ENCODE measurements at regions not wholly inside any gene's neighbourhood (a gene's known extent, or its start where the extent isn't known, plus 50 kb on each side); places are given as distances from the start of the nearest gene placed in this dataset.

DNA sequence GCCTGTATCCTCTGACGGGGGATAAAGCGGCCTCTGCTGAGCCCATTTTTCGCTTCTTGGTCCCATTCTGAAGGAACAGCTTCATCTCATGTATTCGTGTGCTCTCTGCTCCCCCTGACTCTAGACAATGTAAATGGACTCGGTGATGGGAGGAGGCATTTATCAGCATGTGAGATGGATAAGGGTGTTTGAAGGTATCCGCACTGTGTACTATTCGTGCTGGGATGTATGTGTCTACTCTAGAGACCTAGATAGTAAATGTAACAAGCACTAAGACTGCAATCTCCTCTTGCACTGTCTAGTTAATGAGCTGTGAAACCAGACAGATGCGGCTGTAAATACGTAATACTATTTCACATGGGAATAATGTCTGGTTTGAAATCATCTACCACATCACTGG, 134.6 kb upstream of the ARGLU1 start:
- FAIRE-seq (no peak), DNase-seq (ENCODE audit: extremely low read depth in 1 of 4, low spot score in 3 of 4) (no peak), ATAC-seq (no peak)
- WGBS (ENCODE audit: insufficient coverage, low coverage, missing lambda C conversion rate) = 0% methylated on average over 8 of the region's 9 CpGs
- no peaks in the 10 kb centered on the region for H3K4me1 ChIP-seq (replicated peaks in 1 of 2; ENCODE audit: control insufficient read depth in 2 of 2, insufficient read depth in 2 of 2, low read length in 2 of 2)
- TF ChIP-seq SRSF3 (IDR thresholded peaks at IDR 0.05; ENCODE audit: insufficient read depth, low read length) (no peak), RUNX1 (IDR thresholded peaks at IDR 0.05; ENCODE audit: low read depth) (no peak), GATA2 (CRISPR knock-in tag; IDR thresholded peaks at IDR 0.05) (no peak), HCFC1 (IDR thresholded peaks at IDR 0.05; ENCODE audit: low read depth, low read length) (no peak), ZNF444 (CRISPR knock-in tag; IDR thresholded peaks at IDR 0.05) (no peak), HNRNPL (IDR thresholded peaks at IDR 0.05; ENCODE audit: low read depth, low read length) (no peak), NR3C1 (CRISPR knock-in tag; IDR thresholded peaks at IDR 0.05) (no peak), KLF1 (tag; IDR thresholded peaks at IDR 0.05) (no peak), ELF4 (CRISPR knock-in tag; IDR thresholded peaks at IDR 0.05) (no peak)
- TF ChIP-seq, protein P1, sequence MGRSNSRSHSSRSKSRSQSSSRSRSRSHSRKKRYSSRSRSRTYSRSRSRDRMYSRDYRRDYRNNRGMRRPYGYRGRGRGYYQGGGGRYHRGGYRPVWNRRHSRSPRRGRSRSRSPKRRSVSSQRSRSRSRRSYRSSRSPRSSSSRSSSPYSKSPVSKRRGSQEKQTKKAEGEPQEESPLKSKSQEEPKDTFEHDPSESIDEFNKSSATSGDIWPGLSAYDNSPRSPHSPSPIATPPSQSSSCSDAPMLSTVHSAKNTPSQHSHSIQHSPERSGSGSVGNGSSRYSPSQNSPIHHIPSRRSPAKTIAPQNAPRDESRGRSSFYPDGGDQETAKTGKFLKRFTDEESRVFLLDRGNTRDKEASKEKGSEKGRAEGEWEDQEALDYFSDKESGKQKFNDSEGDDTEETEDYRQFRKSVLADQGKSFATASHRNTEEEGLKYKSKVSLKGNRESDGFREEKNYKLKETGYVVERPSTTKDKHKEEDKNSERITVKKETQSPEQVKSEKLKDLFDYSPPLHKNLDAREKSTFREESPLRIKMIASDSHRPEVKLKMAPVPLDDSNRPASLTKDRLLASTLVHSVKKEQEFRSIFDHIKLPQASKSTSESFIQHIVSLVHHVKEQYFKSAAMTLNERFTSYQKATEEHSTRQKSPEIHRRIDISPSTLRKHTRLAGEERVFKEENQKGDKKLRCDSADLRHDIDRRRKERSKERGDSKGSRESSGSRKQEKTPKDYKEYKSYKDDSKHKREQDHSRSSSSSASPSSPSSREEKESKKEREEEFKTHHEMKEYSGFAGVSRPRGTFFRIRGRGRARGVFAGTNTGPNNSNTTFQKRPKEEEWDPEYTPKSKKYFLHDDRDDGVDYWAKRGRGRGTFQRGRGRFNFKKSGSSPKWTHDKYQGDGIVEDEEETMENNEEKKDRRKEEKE (IDR thresholded peaks at IDR 0.05; ENCODE audit: borderline replicate concordance in 1 of 2, control insufficient read depth in 1 of 2, low read depth in 2 of 2, low read length in 1 of 2) = no peak
- TF ChIP-seq, protein P2, sequence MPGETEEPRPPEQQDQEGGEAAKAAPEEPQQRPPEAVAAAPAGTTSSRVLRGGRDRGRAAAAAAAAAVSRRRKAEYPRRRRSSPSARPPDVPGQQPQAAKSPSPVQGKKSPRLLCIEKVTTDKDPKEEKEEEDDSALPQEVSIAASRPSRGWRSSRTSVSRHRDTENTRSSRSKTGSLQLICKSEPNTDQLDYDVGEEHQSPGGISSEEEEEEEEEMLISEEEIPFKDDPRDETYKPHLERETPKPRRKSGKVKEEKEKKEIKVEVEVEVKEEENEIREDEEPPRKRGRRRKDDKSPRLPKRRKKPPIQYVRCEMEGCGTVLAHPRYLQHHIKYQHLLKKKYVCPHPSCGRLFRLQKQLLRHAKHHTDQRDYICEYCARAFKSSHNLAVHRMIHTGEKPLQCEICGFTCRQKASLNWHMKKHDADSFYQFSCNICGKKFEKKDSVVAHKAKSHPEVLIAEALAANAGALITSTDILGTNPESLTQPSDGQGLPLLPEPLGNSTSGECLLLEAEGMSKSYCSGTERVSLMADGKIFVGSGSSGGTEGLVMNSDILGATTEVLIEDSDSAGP (CRISPR knock-in tag; IDR thresholded peaks at IDR 0.05) = no peak
- TF ChIP-seq, protein P3, sequence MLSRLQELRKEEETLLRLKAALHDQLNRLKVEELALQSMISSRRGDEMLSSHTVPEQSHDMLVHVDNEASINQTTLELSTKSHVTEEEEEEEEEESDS (CRISPR knock-in tag; IDR thresholded peaks at IDR 0.05) = no peak
- ChIA-PET POLR2A (interaction anchor here (1.1 kb wide), 1 partner anchor 11 kb away, joined by 3 read pairs; no protein-coding TSS in a partner anchor), CTCF (ENCODE audit: low intra/inter-chr PET ratio) (no interaction called here)
- no peaks in the 10 kb centered on the region for H3K9me3 ChIP-seq (replicated peaks; ENCODE audit: control insufficient read depth, insufficient read depth, low read depth, low read length)
- no peak overlapping the region for H2AFZ ChIP-seq (ENCODE audit: low read depth, low read length)
- intact Hi-C loops (cut with micrococcal nuclease) = no loop called here
- no peaks in the 10 kb centered on the region for H3K9me1 ChIP-seq (ENCODE audit: control insufficient read depth, insufficient read depth, low read length)
- H3K9ac ChIP-seq (ENCODE audit: insufficient read depth in 1 of 2, low read depth in 2 of 2, low read length in 2 of 2) = no peak overlapping the region
- H3K79me2 ChIP-seq (ENCODE audit: control insufficient read depth, insufficient read depth, low read length) = no peaks in the 10 kb centered on the region
- BruUV-seq (replicated peaks) = no TSS peak
- H3K36me3 ChIP-seq (ENCODE audit: control insufficient read depth, insufficient read depth, low read length) = no peaks in the 10 kb centered on the region
- no peaks in the 10 kb centered on the region; a peak in 1 of 5 replicates for H3K27me3 ChIP-seq (ENCODE audit: control insufficient read depth in 2 of 2, insufficient read depth in 2 of 2, low read length in 2 of 2)
- no peak overlapping the region for H3K4me3 ChIP-seq
- H3K4me2 ChIP-seq (ENCODE audit: insufficient read depth, low read length) = no peak overlapping the region
- in situ Hi-C loops (cut with MboI) = no loop called here
- no peak overlapping the region for H3K27ac ChIP-seq (ENCODE audit: extremely low read depth, low read depth, low read length)
- H4K20me1 ChIP-seq (replicated peaks; ENCODE audit: control insufficient read depth, insufficient read depth, low read length) = no peaks in the 10 kb centered on the region

Measured in K562 (cell line).